Stimulated activated CD8-positive, alpha-beta memory T cell treated with anti-CD3 and anti-CD28 coated beads, Interleukin-12 subunit alpha, Interleukin-12 subunit beta, amount 100 ng/mL, for 24 hours (primary cell): ENCODE measurements at regions not wholly inside any gene's neighbourhood (a gene's known extent, or its start where the extent isn't known, plus 50 kb on each side); places are given as distances from the start of the nearest gene placed in this dataset.

ENCODE experiments used
- DNase-seq: peaks from one replicate; pipeline ENCODE4 v3.0.0-alpha.2; 2020; ENCODE audit errors: extremely low read depth

DNA sequence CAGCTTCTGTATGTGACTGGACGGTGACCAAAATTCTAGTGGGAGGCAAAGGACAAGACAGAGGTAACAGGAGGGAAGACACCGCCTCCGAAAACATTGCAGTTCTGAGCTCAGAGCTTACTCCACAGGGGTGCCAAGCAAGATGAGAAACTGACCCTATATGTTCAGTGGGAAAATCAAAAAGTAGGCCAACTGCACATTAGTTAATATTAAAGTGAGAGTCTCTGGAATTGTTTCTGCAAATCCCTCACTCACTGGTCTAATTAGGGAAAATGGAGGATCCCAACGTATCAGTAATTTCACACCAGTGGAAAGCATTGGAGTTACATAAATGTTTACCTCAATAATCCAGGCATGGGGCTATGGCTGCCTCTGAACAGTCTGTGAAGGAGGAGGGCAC is 313.3 kb upstream of the KCNH8 start:
- DNase-seq, result no peak

GRCh38 chr3:18830087-18830486 is 318.2 kb upstream of the KCNH8 start:
- no peak for DNase-seq

DNA sequence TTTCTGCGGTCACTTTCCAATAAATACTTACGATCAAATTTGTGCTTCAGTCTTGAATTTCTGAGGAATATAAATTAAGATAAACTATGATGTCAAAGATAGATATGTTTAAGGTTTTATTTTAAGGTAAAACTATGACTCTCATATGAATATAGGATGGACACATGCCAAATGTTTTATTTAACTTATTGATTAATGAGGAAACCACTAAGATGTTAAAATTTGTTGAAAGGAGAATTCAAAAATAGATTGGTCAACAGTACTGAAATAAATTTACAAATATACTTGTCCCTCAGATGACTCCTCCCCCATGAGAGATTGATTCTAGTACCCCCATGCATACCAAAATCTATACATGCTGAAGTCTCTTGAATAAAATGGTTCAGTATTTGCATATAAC is 319.7 kb upstream of the KCNH8 start:
- DNase-seq, result no peak

GRCh38 chr3:18827664-18828063 is 320.6 kb upstream of the KCNH8 start:
- no peak for DNase-seq

DNA sequence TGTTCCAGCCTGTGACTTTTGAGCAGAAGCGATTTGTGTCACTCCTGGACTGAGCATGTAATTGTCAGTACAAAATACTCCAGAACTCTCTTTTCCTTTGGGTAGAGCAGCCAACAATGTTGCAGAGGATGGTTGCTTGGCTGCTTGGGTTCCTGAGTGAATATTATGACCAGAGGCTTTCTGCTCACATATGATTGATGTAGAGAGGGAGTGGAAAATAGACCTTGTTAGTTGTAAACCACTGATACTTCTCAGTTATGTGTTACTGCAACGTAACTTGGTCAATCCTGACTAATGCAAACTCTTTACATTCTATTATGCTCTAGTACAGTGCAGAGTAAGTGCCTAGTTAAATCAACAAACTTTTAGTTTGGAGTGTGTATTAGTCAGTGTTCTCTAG is 322.6 kb upstream of the KCNH8 start:
- no peak for DNase-seq

DNA sequence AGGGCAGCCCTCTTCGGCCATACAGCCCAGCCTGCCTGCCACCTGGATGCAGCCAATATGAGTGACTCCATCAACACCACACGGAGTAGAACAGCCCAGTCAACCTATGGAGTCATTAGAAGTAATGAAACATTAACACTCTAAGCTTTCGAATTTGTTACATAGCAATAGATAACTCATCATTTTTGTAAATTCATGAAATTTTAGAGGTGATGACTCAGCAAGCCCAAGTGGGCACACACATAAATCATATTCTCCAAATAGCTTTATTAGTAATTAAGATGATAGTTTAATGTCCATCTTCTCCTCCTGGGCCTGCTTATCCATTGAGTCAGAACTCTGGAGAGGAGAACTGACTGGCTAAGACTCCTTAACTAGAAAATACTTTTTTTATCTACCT is 335.0 kb upstream of the KCNH8 start:
- DNase-seq, result no peak

GRCh38 chr3:18812316-18812715 is 336.0 kb upstream of the KCNH8 start:
- DNase-seq, result no peak

DNA sequence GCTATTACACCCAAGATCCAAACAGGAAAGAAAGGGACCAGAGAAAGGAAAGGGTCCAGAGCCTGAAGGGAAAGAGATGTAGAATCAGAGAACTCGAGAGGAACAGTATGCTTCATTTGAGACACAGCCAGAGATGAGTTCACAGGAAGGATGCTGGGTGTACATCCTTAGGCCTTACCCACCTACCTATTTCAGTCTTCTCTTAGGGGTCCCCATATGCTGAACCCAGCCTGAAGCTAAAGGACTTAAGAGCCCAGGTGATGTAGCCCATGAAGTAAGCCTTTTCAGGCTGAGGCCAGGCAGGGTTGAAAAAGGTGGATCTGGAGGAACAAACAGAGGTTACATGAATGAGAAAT is 338.0 kb upstream of the KCNH8 start:
- no peak for DNase-seq

DNA sequence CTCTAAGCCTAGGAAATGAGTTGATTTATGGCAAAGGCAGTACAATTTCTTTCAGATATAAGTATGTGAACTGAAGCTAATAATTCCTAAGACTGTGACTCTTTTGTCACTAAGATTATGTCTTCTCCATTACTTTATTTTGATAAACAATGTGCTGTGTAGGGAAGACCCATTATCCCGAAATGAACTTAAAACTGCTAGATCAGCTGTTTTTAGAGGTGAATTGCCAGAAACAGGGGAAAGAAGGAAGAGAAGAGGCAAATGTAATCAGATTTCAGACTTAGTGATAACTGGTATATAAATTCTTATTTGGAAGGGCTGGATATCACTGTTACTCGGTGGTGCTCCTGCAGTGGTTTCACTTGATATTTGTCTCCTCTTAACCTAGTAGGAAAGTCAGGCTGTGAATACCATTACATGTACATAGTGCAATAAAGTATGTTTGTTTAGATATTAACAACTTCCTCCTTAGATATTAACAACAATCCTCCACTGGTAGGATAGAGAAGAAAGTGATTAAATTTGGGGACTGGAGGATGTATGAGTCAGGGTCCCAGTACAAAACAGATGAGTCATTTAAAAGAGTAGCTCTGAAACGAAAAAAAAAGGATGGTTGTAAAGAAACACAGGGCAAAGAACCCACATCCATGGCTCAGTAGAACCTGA is 338.5 kb upstream of the KCNH8 start:
- no peak for DNase-seq

- no peak for DNase-seq
These were observed 339.9 kb upstream of the KCNH8 start for GRCh38 chr3:18808429-18808828.

GRCh38 chr3:18807593-18807992 is 340.7 kb upstream of the KCNH8 start:
- no peak for DNase-seq

DNA sequence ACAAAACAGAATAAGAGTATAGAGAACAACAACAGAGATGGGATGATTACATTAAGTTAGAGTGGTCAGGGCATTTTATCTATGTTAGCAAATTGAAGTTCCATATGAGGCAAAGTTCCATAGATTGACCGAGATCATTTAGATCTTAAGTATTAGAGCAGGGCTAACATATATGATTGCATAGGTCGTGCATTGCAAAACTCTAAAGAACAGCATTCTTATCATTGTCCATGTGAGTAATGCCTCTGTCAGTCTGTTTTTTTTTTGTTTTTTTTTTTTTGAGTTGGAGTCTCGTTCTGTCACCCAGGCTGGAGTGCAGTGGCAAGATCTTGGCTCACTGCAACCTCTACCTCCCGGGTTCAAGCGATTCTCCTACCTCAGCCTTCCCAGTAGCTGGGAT is 341.7 kb upstream of the KCNH8 start:
- DNase-seq, result no peak

GRCh38 chr3:18797378-18797777 is 350.9 kb upstream of the KCNH8 start:
- no peak for DNase-seq

GRCh38 chr3:18795078-18795477 is 353.2 kb upstream of the KCNH8 start:
- DNase-seq, result no peak

DNA sequence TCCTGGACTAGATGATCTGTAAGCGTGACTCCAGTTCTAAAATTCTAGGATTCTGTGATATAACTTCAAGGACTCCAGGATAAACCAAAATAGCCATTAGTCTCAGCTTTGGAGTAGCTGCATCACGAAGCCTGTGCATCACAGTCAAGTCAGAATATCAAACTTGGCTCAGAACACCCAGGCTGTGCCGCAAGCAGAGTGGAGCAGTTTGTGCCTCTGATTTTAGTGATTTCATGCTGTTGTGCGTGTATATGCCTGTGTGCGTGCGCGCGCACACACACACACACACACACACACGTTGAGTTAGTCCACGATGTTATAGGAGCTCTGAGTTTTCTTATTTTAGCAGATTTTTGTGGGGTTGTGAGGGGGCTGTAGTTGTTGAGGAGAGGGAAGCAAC is 356.6 kb upstream of the KCNH8 start:
- no peak for DNase-seq

DNA sequence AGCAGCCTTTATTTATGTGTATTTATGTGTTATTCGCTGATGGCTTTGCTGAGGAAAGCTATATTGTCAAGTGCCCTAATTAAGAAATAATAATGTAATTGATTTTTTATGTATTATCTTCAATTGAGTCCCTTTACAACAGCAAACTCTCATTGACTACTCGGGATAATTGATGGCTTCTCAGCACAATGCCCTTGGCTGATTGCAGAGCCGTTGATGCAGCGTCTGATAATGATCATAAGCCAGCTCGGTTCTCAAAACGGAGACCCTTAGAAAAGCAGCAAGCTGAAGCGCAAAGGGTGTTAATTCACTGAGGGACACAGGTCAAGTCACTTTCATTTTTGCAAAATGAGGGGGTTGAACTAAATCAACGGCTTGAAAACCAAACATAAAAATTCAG is 357.1 kb upstream of the KCNH8 start:
- DNase-seq, result no peak

- no peak for DNase-seq
These were observed 357.9 kb upstream of the KCNH8 start for GRCh38 chr3:18790384-18790783.

DNA sequence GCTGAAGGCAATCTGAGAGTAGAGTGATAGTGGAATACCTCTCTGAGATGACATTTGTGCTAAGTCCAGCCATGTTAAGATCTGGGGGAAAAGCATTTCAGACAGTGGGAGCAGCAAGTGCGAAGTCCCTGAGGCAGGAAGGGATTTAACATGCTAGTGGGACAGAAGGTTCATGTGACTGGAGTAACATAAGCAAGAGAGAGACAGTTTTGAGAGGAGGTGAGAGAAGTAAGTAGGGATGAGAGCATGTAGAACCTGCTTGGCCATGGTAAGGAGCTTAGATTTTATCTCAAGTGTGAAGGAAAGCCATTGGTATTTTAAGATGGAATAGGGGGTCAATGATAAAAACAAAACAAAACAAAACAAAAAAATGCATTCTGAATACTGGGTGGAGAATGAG is 358.6 kb upstream of the KCNH8 start:
- no peak for DNase-seq

DNA sequence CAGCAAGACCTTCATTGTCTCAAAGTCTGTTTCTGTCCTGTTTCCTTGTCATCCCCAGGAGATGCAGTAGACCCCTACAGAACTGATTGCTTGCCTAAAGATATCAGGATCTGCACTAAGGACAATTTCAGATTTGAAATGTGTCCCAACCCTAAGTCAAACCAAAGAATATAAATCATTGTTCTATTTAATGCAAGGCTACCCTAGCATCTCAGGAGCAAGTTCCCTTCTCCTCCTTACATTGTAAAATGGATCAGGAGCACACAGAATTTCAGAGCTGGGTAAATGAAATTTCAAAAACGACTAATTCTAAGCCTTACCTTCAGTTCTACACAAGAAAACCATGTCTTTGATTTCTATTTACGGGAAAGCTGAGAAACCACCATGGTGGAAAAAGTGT is 360.9 kb upstream of the KCNH8 start:
- DNase-seq, result no peak

DNA sequence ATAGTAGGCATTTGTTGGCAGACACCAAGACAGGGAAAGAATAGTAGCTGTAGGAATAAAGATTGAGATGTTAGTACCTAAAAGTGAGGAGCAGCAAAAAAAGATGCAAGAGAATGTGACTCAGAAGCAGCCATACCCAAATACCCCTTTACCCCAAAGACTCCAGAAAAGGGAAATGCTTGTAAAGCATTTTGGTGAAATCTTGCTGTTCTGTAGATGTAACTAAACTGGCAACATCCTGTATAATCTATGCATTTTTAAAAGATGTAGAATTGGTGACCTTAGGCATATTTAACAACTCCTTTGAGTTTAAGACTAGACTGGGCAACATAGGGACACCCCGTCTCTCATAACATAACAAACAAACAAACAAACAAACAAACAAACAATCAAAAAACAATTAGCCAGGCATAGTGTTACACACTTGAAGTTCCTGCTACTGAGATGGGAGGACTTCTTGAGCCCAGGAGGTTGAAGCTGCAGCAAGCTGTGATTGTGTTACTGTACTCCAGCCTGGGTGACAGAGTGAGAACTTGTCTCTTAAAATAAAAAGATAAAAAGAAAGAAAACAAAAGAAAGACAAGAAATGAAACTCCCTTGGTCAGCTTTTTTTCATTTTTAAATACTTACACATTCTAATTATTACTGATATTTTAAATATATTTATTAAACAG is 361.5 kb upstream of the KCNH8 start:
- DNase-seq, result no peak

DNA sequence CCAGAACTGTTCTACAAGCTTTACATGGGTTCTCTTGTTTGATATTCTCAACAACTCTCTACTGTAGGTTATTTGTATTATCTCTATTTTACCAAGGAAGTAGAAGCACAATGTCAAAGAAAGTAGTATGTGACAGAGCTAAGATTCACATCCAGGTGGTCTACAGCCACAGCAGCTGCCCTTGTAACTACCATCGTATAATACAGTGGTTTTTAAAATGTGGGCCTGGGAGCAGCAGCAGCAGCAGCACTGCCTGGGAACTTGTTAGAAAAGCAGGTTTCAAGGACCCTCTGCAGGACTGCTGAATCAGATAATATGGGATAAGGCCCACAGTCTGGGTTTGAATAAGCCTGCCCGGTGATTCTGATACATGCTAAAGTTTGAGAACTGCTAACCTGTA is 357.1 kb upstream of the SATB1 start:
- no peak for DNase-seq

DNA sequence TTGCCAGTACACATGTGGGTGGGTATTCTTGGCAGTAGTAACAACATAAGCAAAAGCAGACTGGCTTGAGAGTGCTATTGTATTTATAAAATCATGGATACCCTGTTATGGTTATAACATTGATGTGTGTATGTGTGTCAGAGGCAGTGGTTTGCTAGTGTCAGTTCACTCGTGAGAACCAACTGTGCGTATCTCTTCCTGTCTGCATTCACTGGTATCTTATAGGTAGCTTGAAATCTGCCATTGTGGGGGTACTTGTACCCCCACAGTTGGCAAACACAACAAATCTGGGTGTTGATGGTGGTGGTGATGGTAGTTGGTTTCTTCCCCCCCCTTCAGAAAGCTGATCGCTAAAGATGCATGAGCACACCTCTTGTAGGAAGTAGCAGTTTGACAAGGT is 355.8 kb upstream of the SATB1 start:
- DNase-seq, result no peak

GRCh38 chr3:18779704-18780103 is 354.6 kb upstream of the SATB1 start:
- DNase-seq, result no peak

DNA sequence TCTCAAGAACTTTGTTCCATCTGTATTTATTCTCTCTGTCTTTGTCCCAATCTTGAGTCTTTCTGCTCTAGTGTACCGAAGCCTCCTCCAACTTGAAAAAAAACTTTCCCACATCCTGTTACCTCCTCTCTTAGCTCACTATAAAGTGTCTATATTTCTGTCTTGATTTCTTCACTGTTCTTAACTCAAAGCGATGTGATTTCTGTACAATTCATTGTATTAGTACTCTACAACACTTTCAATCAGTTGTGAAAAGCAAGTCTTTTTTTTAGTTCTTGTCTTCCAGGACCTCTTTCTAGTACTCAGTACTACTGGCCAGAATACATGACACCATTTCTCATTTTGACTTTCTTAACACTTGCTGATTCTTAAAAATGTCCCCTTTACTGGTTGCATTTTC is 353.5 kb upstream of the SATB1 start:
- no peak for DNase-seq
